ENCODE measurements at regions not wholly inside any gene's neighbourhood (a gene's known extent, or its start where the extent isn't known, plus 50 kb on each side); places are given as distances from the start of the nearest gene placed in this dataset.
"Not testable (repeated sequence)": the region's sequence is repeated elsewhere in the genome, so short reads cannot be mapped to it uniquely, and the experiment has no call there.

GRCh38 chr9:15055284-15055683, 145.1 kb upstream of the FREM1 start:
- H3K4me3 ChIP-seq (replicated peaks in 1 of 3; ENCODE audit: insufficient read depth in 1 of 3, low read depth in 2 of 3, low read length in 3 of 3); H3K9ac ChIP-seq (ENCODE audit: insufficient read depth, low read depth, low read length); H2AFZ ChIP-seq (ENCODE audit: low read length); BruUV-seq (replicated peaks); H3K27me3 ChIP-seq (ENCODE audit: control insufficient read depth in 1 of 2, insufficient read depth in 2 of 2, low read length in 2 of 2); in situ Hi-C loops (cut with HindIII; ENCODE audit: extremely low pct_ligation_motif_present, low pct_unique_long_range_greater_than_20kb); H3K9me3 ChIP-seq (ENCODE audit: low read length); H3K79me2 ChIP-seq (ENCODE audit: insufficient read depth, low read length); POLR2A ChIA-PET; FAIRE-seq; H3K4me2 ChIP-seq (ENCODE audit: low read depth, low read length); H3K27ac ChIP-seq (ENCODE audit: extremely low read length, insufficient read depth, low read length); H3K36me3 ChIP-seq (replicated peaks in 1 of 2; ENCODE audit: control insufficient read depth in 1 of 2, insufficient read depth in 2 of 2, low read length in 2 of 2); CTCF ChIA-PET (ENCODE audit: low intra/inter-chr PET ratio, low total read pairs); H4K20me1 ChIP-seq (ENCODE audit: insufficient read depth, low read length); H3K4me1 ChIP-seq (ENCODE audit: insufficient read depth, low read length): not testable (repeated sequence)
- ATAC-seq (peak; percentile 54), DNase-seq (ENCODE audit: low spot score) (peak; percentile 23)
- intact Hi-C loops (cut with micrococcal nuclease; ENCODE audit: unreplicated experiment), result loop anchor here (2.0 kb wide), 1 partner anchor 80 kb away; no protein-coding TSS in a partner anchor
- TF ChIP-seq CTCF (CRISPR knock-in tag; IDR thresholded peaks at IDR 0.05) (peak; percentile 50), RAD21 (CRISPR knock-in tag; IDR thresholded peaks at IDR 0.05) (0 out of 2 replicates have a peak, but pooled peaks have one; percentile 14), STAG1 (CRISPR knock-in tag; IDR thresholded peaks at IDR 0.05) (peak; percentile 62), SMC3 (IDR thresholded peaks at IDR 0.05; ENCODE audit: low read length) (peak; percentile 57), FOXA3 (CRISPR knock-in tag; IDR thresholded peaks at IDR 0.05) (0 out of 2 replicates have a peak, but pooled peaks have one; percentile 16)
- 13% methylated on average over 4 of the region's 4 CpGs for WGBS (ENCODE audit: low lambda C conversion rate)

GRCh38 chr9:15048772-15049171, 138.5 kb upstream of the FREM1 start:
- Histone ChIP-seq H3K27me3 (ENCODE audit: control insufficient read depth in 1 of 2, insufficient read depth in 2 of 2, low read length in 2 of 2) (no peaks in the 10 kb centered on the region; a peak in 1 of 5 replicates), H4K20me1 (ENCODE audit: insufficient read depth, low read length) (no peaks in the 10 kb centered on the region), H3K79me2 (ENCODE audit: insufficient read depth, low read length) (no peaks in the 10 kb centered on the region), H3K27ac (ENCODE audit: extremely low read length, insufficient read depth, low read length) (no peak overlapping the region), H3K9ac (ENCODE audit: insufficient read depth, low read depth, low read length) (no peak overlapping the region), H3K4me1 (ENCODE audit: insufficient read depth, low read length) (no peaks in the 10 kb centered on the region), H3K9me3 (ENCODE audit: low read length) (no peaks in the 10 kb centered on the region), H3K36me3 (replicated peaks in 1 of 2; ENCODE audit: control insufficient read depth in 1 of 2, insufficient read depth in 2 of 2, low read length in 2 of 2) (no peaks in the 10 kb centered on the region), H2AFZ (ENCODE audit: low read length) (no peak overlapping the region), H3K4me2 (ENCODE audit: low read depth, low read length) (no peak overlapping the region), H3K4me3 (replicated peaks in 1 of 3; ENCODE audit: insufficient read depth in 1 of 3, low read depth in 2 of 3, low read length in 3 of 3) (no peak overlapping the region)
- FAIRE-seq, result no peak
- intact Hi-C loops (cut with micrococcal nuclease; ENCODE audit: unreplicated experiment) (no loop called here), in situ Hi-C loops (cut with HindIII; ENCODE audit: extremely low pct_ligation_motif_present, low pct_unique_long_range_greater_than_20kb) (no loop called here)
- no peak for DNase-seq (ENCODE audit: low spot score)
- WGBS (ENCODE audit: low lambda C conversion rate), result 0% methylated on average over 1 of the region's 1 CpG
- BruUV-seq (replicated peaks), result no TSS peak
- CTCF ChIA-PET (ENCODE audit: low intra/inter-chr PET ratio, low total read pairs), result no interaction called here
- no peak for ATAC-seq
- no peak for TF ChIP-seq IRX3 (CRISPR knock-in tag; IDR thresholded peaks at IDR 0.05; ENCODE audit: borderline replicate concordance, low read depth)
- no peak for TF ChIP-seq ZNF788 (CRISPR knock-in tag; IDR thresholded peaks at IDR 0.05; ENCODE audit: borderline replicate concordance)
- TF ChIP-seq ZNF513 (CRISPR knock-in tag; conservative IDR thresholded peaks at IDR 0.05), result no peak
- TF ChIP-seq KLF12 (CRISPR knock-in tag; IDR thresholded peaks at IDR 0.05; ENCODE audit: borderline replicate concordance), result no peak
- no peak for TF ChIP-seq ZNF563 (CRISPR knock-in tag; IDR thresholded peaks at IDR 0.05)
- no peak for TF ChIP-seq E2F2 (CRISPR knock-in tag; IDR thresholded peaks at IDR 0.05; ENCODE audit: borderline replicate concordance)
- TF ChIP-seq ZNF558 (CRISPR knock-in tag; IDR thresholded peaks at IDR 0.05; ENCODE audit: borderline replicate concordance), result no peak
- TF ChIP-seq MBNL3 (CRISPR knock-in tag; conservative IDR thresholded peaks at IDR 0.05), result no peak
- TF ChIP-seq ZNF121 (CRISPR knock-in tag; IDR thresholded peaks at IDR 0.05), result no peak
- no peak for TF ChIP-seq PPARG (CRISPR knock-in tag; conservative IDR thresholded peaks at IDR 0.05)
- TF ChIP-seq SMAD3 (CRISPR knock-in tag; IDR thresholded peaks at IDR 0.05), result no peak
- POLR2A ChIA-PET, result no interaction called here

Measured in HepG2 (cell line).